Keratinocyte (primary cell): ENCODE measurements at regions not wholly inside any gene's neighbourhood (a gene's known extent, or its start where the extent isn't known, plus 50 kb on each side); places are given as distances from the start of the nearest gene placed in this dataset.

Experiments
- DNase-seq: peaks from one replicate; pipeline ENCODE4 v3.0.0-alpha.2; 2011; ENCODE audit warnings: low read depth, missing footprints, low spot score
- FAIRE-seq: peaks from 2 replicates; lab custom pipeline; 2011; peaks lifted over from hg19 to GRCh38; lab: Jason Lieb, UNC
- H2AFZ ChIP-seq: 2 replicates; pipeline ENCODE4 v1.6.0; 2012; ENCODE audit warnings: low read length, control low read depth, inconsistent platforms; ENCODE audit not compliant: control insufficient read depth
- H3K27ac ChIP-seq: 2 replicates; pipeline ENCODE4 v1.5.1; 2011; ENCODE audit warnings: low read length; ENCODE audit not compliant: control insufficient read depth, insufficient read depth
- H3K27me3 ChIP-seq: 3 replicates; pipeline ENCODE4 v1.6.0; 2011; ENCODE audit warnings: low read length; ENCODE audit not compliant: control insufficient read depth, insufficient read depth; ENCODE audit errors: extremely low read depth
- H3K36me3 ChIP-seq, 2 experiments: 2 replicates in 1 of 2; 3 replicates in 1 of 2; pipeline ENCODE4 v1.5.1; 2011; ENCODE audit warnings: low read length in 2 of 2, mild to moderate bottlenecking in 1 of 2; ENCODE audit not compliant: control insufficient read depth in 2 of 2, insufficient read depth in 2 of 2; ENCODE audit errors: extremely low read depth in 1 of 2
- H3K4me1 ChIP-seq: 3 replicates; pipeline ENCODE4 v1.5.1; 2011; ENCODE audit warnings: low read length; ENCODE audit not compliant: control insufficient read depth, insufficient read depth; ENCODE audit errors: extremely low read depth
- H3K4me2 ChIP-seq: 3 replicates; pipeline ENCODE4 v1.6.0; 2011; ENCODE audit warnings: low read depth, low read length; ENCODE audit not compliant: control insufficient read depth, insufficient read depth; ENCODE audit errors: extremely low read depth
- H3K4me3 ChIP-seq, 3 experiments: fragments of 200-600 bp in 1 of 3; sonication (generic) in 1 of 3; 2 replicates in 2 of 3; 3 replicates in 1 of 3; pipeline ENCODE4 v1.5.1; 2011 to 2016; ENCODE audit warnings: low read length in 3 of 3, mild to moderate bottlenecking in 3 of 3, control low read depth in 2 of 3, inconsistent platforms in 1 of 3, low read depth in 1 of 3, mixed read lengths in 1 of 3, mixed run types in 1 of 3, moderate library complexity in 1 of 3; ENCODE audit not compliant: control insufficient read depth in 2 of 3, insufficient read depth in 2 of 3; ENCODE audit errors: extremely low read depth in 1 of 3
- H3K79me2 ChIP-seq: 2 replicates; pipeline ENCODE4 v1.6.0; 2012; ENCODE audit warnings: low read length; ENCODE audit not compliant: control insufficient read depth, insufficient read depth
- H3K9ac ChIP-seq: 3 replicates; pipeline ENCODE4 v1.6.0; 2011; ENCODE audit warnings: low read length; ENCODE audit not compliant: control insufficient read depth, insufficient read depth; ENCODE audit errors: extremely low read depth
- H3K9me1 ChIP-seq: 3 replicates; pipeline ENCODE4 v1.6.0; 2011; ENCODE audit warnings: low read length; ENCODE audit not compliant: control insufficient read depth, insufficient read depth; ENCODE audit errors: extremely low read depth
- H3K9me3 ChIP-seq: 2 replicates; pipeline ENCODE4 v1.5.1; 2012; ENCODE audit warnings: low read depth, low read length; ENCODE audit not compliant: control insufficient read depth
- H4K20me1 ChIP-seq: 3 replicates; pipeline ENCODE4 v1.6.0; 2011; ENCODE audit warnings: low read length; ENCODE audit not compliant: control insufficient read depth, insufficient read depth; ENCODE audit errors: extremely low read depth
- EZH2 ChIP-seq: IDR thresholded peaks from one replicate; pipeline ENCODE4 v1.6.1; 2012; ENCODE audit warnings: inconsistent platforms, mild to moderate bottlenecking, low read length, moderate library complexity
- dilution Hi-C: fragments of 300-500 bp; cut with MboI; formaldehyde crosslinking; loops from one replicate; pipeline ENCODE4 v1.7.0; 2020; ENCODE audit warnings: low sequenced_read_pairs; ENCODE audit not compliant: extremely low pct_ligation_motif_present
- TF ChIP-seq, protein P1 (sequence below), 3 experiments: IDR thresholded peaks in 1 of 3; conservative IDR thresholded peaks in 1 of 3; optimal IDR thresholded peaks in 1 of 3; 2 replicates in 2 of 3; 3 replicates in 1 of 3; pipeline versions ENCODE3 to v1.5.1; 2011; ENCODE audit warnings: low read length in 3 of 3, mild to moderate bottlenecking in 3 of 3, moderate library complexity in 2 of 3, control low read depth in 1 of 3, inconsistent platforms in 1 of 3; ENCODE audit not compliant: insufficient read depth in 2 of 3; ENCODE audit errors: extremely low read depth in 1 of 3

DNA sequence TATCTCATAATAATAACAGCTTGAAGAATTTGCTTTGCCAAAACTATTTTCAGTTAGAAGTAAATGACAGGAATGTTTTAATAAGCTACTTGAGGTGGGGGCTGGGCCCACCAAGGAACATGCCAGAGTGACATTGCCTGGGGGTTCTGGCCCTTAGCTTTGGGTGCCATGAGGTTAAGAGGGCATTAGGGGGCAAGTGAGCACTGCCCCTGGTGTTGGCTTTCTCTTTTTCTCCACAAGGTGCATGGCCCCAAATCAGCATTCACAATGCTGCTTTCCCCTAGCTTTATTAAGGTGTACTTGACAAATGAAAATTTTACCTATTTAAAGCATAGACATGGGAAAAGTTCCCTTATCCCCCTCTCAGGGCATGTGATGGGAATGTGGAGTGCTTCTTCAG is 305.4 kb downstream of the TENT4A start:
- no peaks in the 10 kb centered on the region for H3K79me2 ChIP-seq
- H3K36me3 ChIP-seq, result no peaks in the 10 kb centered on the region
- no peaks in the 10 kb centered on the region for H3K27me3 ChIP-seq
- FAIRE-seq (no peak), DNase-seq (no peak)
- no peak overlapping the region for H2AFZ ChIP-seq
- TF ChIP-seq EZH2, result no peak
- H3K4me3 ChIP-seq, result no peak overlapping the region
- H3K4me2 ChIP-seq, result no peak overlapping the region
- H4K20me1 ChIP-seq, result no peaks in the 10 kb centered on the region
- no peaks in the 10 kb centered on the region for H3K4me1 ChIP-seq
- peaks cover 5% of the 10 kb centered on the region for H3K9me3 ChIP-seq
- no peaks in the 10 kb centered on the region for H3K9me1 ChIP-seq
- dilution Hi-C loops, result no loop called here
- no peak overlapping the region for H3K9ac ChIP-seq
- H3K27ac ChIP-seq, result no peak overlapping the region

DNA sequence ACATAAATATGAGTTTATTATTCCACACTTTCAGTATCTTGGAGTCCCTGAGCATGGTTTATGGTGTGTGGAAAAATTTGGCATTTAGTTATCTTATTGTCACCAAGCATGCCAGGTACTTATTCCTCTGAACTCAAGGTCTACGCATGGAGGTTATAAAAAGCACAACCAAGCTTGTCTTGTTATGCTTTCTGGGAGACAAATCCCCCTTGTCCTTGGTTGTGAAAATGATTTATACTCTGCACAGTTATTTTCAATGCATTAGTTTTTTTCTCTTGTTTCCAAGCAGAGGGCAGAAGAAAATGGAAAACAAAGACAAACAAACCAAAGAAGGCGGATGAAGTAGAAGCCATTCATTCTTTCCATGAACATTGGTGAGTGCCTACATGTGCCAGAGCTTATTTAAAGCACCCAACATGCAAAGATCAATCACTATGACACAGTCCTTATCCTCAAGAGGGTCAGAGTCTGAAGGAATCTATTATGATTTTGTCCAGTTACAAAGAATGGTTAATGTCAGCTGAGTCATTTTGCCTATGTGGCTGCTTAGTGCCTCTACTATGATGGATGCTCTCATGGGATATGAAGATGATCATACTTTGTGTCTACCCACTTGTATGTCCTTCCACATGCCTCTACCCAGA is 323.1 kb downstream of the TENT4A start:
- dilution Hi-C loops, result no loop called here
- DNase-seq (no peak), FAIRE-seq (no peak)
- Histone ChIP-seq H3K27me3 (no peaks in the 10 kb centered on the region), H3K79me2 (no peaks in the 10 kb centered on the region), H2AFZ (no peak overlapping the region), H3K4me2 (no peak overlapping the region), H3K36me3 (no peaks in the 10 kb centered on the region), H3K9ac (no peak overlapping the region), H3K4me1 (no peaks in the 10 kb centered on the region), H3K9me3 (no peaks in the 10 kb centered on the region), H3K4me3 (no peak overlapping the region), H3K27ac (no peak overlapping the region), H3K9me1 (no peaks in the 10 kb centered on the region), H4K20me1 (no peaks in the 10 kb centered on the region)
- TF ChIP-seq, protein P1, sequence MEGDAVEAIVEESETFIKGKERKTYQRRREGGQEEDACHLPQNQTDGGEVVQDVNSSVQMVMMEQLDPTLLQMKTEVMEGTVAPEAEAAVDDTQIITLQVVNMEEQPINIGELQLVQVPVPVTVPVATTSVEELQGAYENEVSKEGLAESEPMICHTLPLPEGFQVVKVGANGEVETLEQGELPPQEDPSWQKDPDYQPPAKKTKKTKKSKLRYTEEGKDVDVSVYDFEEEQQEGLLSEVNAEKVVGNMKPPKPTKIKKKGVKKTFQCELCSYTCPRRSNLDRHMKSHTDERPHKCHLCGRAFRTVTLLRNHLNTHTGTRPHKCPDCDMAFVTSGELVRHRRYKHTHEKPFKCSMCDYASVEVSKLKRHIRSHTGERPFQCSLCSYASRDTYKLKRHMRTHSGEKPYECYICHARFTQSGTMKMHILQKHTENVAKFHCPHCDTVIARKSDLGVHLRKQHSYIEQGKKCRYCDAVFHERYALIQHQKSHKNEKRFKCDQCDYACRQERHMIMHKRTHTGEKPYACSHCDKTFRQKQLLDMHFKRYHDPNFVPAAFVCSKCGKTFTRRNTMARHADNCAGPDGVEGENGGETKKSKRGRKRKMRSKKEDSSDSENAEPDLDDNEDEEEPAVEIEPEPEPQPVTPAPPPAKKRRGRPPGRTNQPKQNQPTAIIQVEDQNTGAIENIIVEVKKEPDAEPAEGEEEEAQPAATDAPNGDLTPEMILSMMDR (optimal IDR thresholded peaks at IDR 0.05 in 1 of 3, IDR thresholded peaks at IDR 0.05 in 1 of 3, conservative IDR thresholded peaks at IDR 0.05 in 1 of 3; ENCODE audit: extremely low read depth in 1 of 3, insufficient read depth in 2 of 3, low read length in 3 of 3), result no peak
- TF ChIP-seq EZH2, result no peak

DNA sequence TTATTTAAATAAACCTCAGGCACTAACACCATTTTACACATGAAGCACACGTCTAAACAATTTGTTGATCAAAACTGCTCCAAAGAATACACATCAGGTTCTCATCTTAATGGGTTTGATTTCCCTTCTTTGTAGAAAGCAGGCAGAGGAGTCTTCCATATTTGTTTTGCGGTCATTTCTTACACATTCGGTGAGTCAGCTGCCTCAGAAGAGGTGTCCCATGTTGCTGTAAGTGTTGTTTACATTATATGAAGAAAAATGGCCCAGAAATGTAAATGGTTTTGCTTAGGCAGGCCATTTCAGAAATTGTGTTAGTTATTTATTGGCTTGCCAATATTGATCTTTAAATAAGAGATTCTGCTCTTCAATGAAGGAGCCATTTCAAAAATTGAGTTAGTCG is 325.8 kb downstream of the TENT4A start:
- Histone ChIP-seq H3K9me1 (no peaks in the 10 kb centered on the region), H3K27me3 (no peaks in the 10 kb centered on the region), H4K20me1 (no peaks in the 10 kb centered on the region), H3K9me3 (no peaks in the 10 kb centered on the region), H3K4me2 (no peak overlapping the region), H3K9ac (no peak overlapping the region), H2AFZ (no peak overlapping the region), H3K4me3 (no peak overlapping the region), H3K4me1 (no peaks in the 10 kb centered on the region), H3K79me2 (no peaks in the 10 kb centered on the region), H3K27ac (no peak overlapping the region), H3K36me3 (no peaks in the 10 kb centered on the region)
- TF ChIP-seq EZH2, result no peak
- TF ChIP-seq, protein P1 (optimal IDR thresholded peaks at IDR 0.05 in 1 of 3, IDR thresholded peaks at IDR 0.05 in 1 of 3, conservative IDR thresholded peaks at IDR 0.05 in 1 of 3; ENCODE audit: extremely low read depth in 1 of 3, insufficient read depth in 2 of 3, low read length in 3 of 3), result no peak
- FAIRE-seq, result no peak
- dilution Hi-C loops, result no loop called here
- DNase-seq, result no peak
